K562 (cell line): ENCODE measurements at regions not wholly inside any gene's neighbourhood (a gene's known extent, or its start where the extent isn't known, plus 50 kb on each side); places are given as distances from the start of the nearest gene placed in this dataset.

Source experiments
- ATAC-seq: fragments of 200-7000 bp; cut with Tn5 transposase; 3 replicates; pipeline ENCODE4 v1.9.1; 2020; ENCODE audit warnings: moderate library complexity
- BruUV-seq: library from RNA; stranded (reverse); fragments of 400-500 nt; replicated peaks from 2 replicates; lab custom pipeline; 2021; lab: Mats Ljungman, UMichigan
- CTCF ChIA-PET: fragments of 300-600 bp; formaldehyde crosslinking; extraction: SDS; loops from one replicate; lab custom pipeline; 2021; ENCODE audit warnings: low intra/inter-chr PET ratio; lab: Yijun Ruan, JAX
- POLR2A ChIA-PET: fragments of 300-600, 350-650 bp; sonication (Branson Sonifier 250); formaldehyde crosslinking; extraction: SDS; loops from one replicate; lab custom pipeline; 2021; ENCODE audit warnings: antibody characterized with exemption, inconsistent platforms; lab: Yijun Ruan, JAX
- DNase-seq, 4 experiments: peaks; one replicate each; pipeline versions ENCODE4 v3.0.0 to v3.0.0-alpha.2; 2011 to 2018; ENCODE audit warnings: low spot score in 3 of 4, mixed read lengths in 3 of 4; ENCODE audit errors: extremely low read depth in 1 of 4
- FAIRE-seq: peaks from 2 replicates; lab custom pipeline; 2011; peaks lifted over from hg19 to GRCh38; lab: Jason Lieb, UNC
- H2AFZ ChIP-seq: 2 replicates; pipeline ENCODE4 v1.6.0; 2011; ENCODE audit warnings: low read depth, low read length, control low read depth, inconsistent platforms
- H3K27ac ChIP-seq: fragments of 200-600 bp; 3 replicates; pipeline ENCODE4 v1.8.0; 2011; ENCODE audit warnings: low read depth, mild to moderate bottlenecking, control low read depth, inconsistent platforms, low read length, moderate library complexity, mixed read lengths; ENCODE audit errors: extremely low read depth
- H3K27me3 ChIP-seq, 2 experiments: fragments of 300-600 bp in 1 of 2; 2 replicates in 1 of 2; 3 replicates in 1 of 2; pipeline versions ENCODE4 v1.6.0 to v1.8.0; 2011; ENCODE audit warnings: inconsistent platforms in 2 of 2, low read length in 2 of 2, mild to moderate bottlenecking in 1 of 2, mixed read lengths in 1 of 2, moderate library complexity in 1 of 2; ENCODE audit not compliant: control insufficient read depth in 2 of 2, insufficient read depth in 2 of 2
- H3K36me3 ChIP-seq: fragments of 300-600 bp; 3 replicates; pipeline ENCODE4 v1.8.0; 2011; ENCODE audit warnings: mild to moderate bottlenecking, low read length, inconsistent platforms; ENCODE audit not compliant: control insufficient read depth, insufficient read depth
- H3K4me1 ChIP-seq, 2 experiments: fragments of 200-600 bp in 1 of 2; replicated peaks in 1 of 2; 2 replicates in 1 of 2; 3 replicates in 1 of 2; pipeline versions ENCODE4 v1.5.1 to v1.8.0; 2011; ENCODE audit warnings: inconsistent platforms in 2 of 2, low read length in 2 of 2, mild to moderate bottlenecking in 1 of 2, mixed read lengths in 1 of 2, moderate library complexity in 1 of 2; ENCODE audit not compliant: control insufficient read depth in 2 of 2, insufficient read depth in 2 of 2
- H3K4me2 ChIP-seq: 2 replicates; pipeline ENCODE4 v1.6.1; 2011; ENCODE audit warnings: low read length, control low read depth, inconsistent platforms, mixed read lengths; ENCODE audit not compliant: insufficient read depth
- H3K4me3 ChIP-seq: fragments of 200-600 bp; sonication (generic), shearing (Covaris generic); 2 replicates; pipeline ENCODE4 v1.5.1; 2016; ENCODE audit warnings: control low read depth, inconsistent platforms
- H3K79me2 ChIP-seq: fragments of 200-600 bp; 3 replicates; pipeline ENCODE4 v1.8.0; 2011; ENCODE audit warnings: low read length, inconsistent platforms; ENCODE audit not compliant: control insufficient read depth, insufficient read depth
- H3K9ac ChIP-seq, 2 experiments: 2 replicates each; pipeline versions ENCODE4 v1.6.0 to v1.6.1; 2011; ENCODE audit warnings: low read depth in 2 of 2, low read length in 2 of 2, control low read depth in 1 of 2, inconsistent platforms in 1 of 2, mild to moderate bottlenecking in 1 of 2, mixed read lengths in 1 of 2; ENCODE audit not compliant: insufficient read depth in 1 of 2
- H3K9me1 ChIP-seq: one replicate; pipeline ENCODE4 v1.6.0; 2011; ENCODE audit warnings: inconsistent platforms, mild to moderate bottlenecking, low read length, moderate library complexity; ENCODE audit not compliant: control insufficient read depth, insufficient read depth
- H3K9me3 ChIP-seq: replicated peaks from 2 replicates; pipeline ENCODE4 v1.5.1; 2011; ENCODE audit warnings: low read depth, low read length, inconsistent platforms; ENCODE audit not compliant: control insufficient read depth, insufficient read depth
- H4K20me1 ChIP-seq: replicated peaks from 2 replicates; pipeline ENCODE4 v1.6.1; 2011; ENCODE audit warnings: low read length, inconsistent platforms, mixed read lengths; ENCODE audit not compliant: control insufficient read depth, insufficient read depth
- HBP1 ChIP-seq: fragments of 450-650 bp; formaldehyde crosslinking; IDR thresholded peaks from 2 replicates; pipeline ENCODE4 v1.4.0; 2022; ENCODE audit warnings: missing genetic modification characterization
- MTF1 ChIP-seq: fragments of 250-450 bp; sonication (Bioruptor Pico); IDR thresholded peaks from 2 replicates; pipeline ENCODE4 v1.9.0; 2021; ENCODE audit warnings: moderate library complexity, mild to moderate bottlenecking, inconsistent platforms, borderline replicate concordance
- SMC3 ChIP-seq: conservative IDR thresholded peaks from 2 replicates; pipeline ENCODE4 v1.6.1; 2011; ENCODE audit warnings: low read depth, low read length, improper control_type of control experiment; ENCODE audit not compliant: insufficient read depth
- ZNF239 ChIP-seq: fragments of 250-450 bp; sonication (Bioruptor Pico); IDR thresholded peaks from 2 replicates; pipeline ENCODE4 v1.4.0; 2020; ENCODE audit warnings: mild to moderate bottlenecking
- ZNF274 ChIP-seq: IDR thresholded peaks from 2 replicates; pipeline ENCODE4 v1.6.1; 2011; ENCODE audit warnings: low read depth, mild to moderate bottlenecking, low read length, moderate library complexity, borderline replicate concordance
- WGBS: fragments of 100-300 bp; shearing (Covaris generic); methylation state at CpG from one replicate; pipeline ENCODE4 v1.1.6; 2016; ENCODE audit warnings: low coverage, mixed read lengths; ENCODE audit not compliant: insufficient coverage; ENCODE audit errors: missing lambda C conversion rate; 5-methylcytosine and 5-hydroxymethylcytosine counted together
- in situ Hi-C: fragments of 300-500 bp; cut with MboI; formaldehyde crosslinking; loops from 4 replicates; pipeline ENCODE4 v1.15.0; 2018; ENCODE audit warnings: inconsistent platforms, mixed read lengths
- intact Hi-C: fragments of 100-400 bp; cut with micrococcal nuclease; formaldehyde crosslinking; loops from 2 replicates; pipeline ENCODE4 v1.14.2; 2022

GRCh38 chr22:49077036-49077393 is 750.7 kb downstream of the BRD1 start:
- WGBS, result 0% methylated on average over 5 of the region's 5 CpGs
- DNase-seq (no peak), ATAC-seq (no peak), FAIRE-seq (no peak)
- ChIA-PET POLR2A (no interaction called here), CTCF (no interaction called here)
- in situ Hi-C loops, result no loop called here
- no TSS peak for BruUV-seq
- Histone ChIP-seq H3K4me1 (no peaks in the 10 kb centered on the region), H3K4me2 (no peak overlapping the region), H3K9me1 (no peaks in the 10 kb centered on the region), H3K79me2 (no peaks in the 10 kb centered on the region), H3K27me3 (no peaks in the 10 kb centered on the region; a peak in 2 of 5 replicates), H3K4me3 (no peak overlapping the region), H2AFZ (no peak overlapping the region), H3K27ac (no peak overlapping the region), H3K9ac (no peak overlapping the region), H3K36me3 (no peaks in the 10 kb centered on the region), H3K9me3 (no peaks in the 10 kb centered on the region), H4K20me1 (no peaks in the 10 kb centered on the region)
- intact Hi-C loops, result no loop called here
- TF ChIP-seq MTF1 (CRISPR knock-in tag), result no peak
- TF ChIP-seq ZNF239, result no peak
- no peak for TF ChIP-seq SMC3
- no peak for TF ChIP-seq ZNF274
- no peak for TF ChIP-seq HBP1 (CRISPR knock-in tag)
- TF ChIP-seq, all 486 proteins: peak for 0
